GM18498 (cell line): ENCODE measurements at regions not wholly inside any gene's neighbourhood (a gene's known extent, or its start where the extent isn't known, plus 50 kb on each side); places are given as distances from the start of the nearest gene placed in this dataset.

Source experiments
- ATAC-seq: cut with Tn5 transposase; IDR thresholded peaks from one replicate; pipeline ENCODE4 v1.9.1; 2021; ENCODE audit warnings: mild to moderate bottlenecking, moderate library complexity; ENCODE audit not compliant: unreplicated experiment

DNA sequence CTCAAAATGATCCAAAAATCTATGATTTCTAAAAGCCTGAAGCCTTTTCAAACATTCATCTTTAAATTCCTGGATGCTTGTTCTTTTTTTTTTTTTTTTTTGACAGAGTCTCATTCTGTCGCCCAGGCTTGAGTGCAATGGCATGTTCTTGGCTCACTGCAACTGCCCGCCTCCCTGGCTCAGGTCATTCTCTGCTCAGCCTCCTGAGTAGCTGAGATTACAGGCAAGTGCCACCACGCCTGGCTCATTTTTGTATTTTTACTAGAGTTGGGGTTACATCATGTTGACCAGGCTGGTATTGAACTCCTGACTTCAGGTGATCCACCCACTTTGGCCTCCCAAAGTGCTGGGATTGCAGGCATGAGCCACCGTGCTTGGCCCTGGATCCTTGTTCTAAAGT is 649.5 kb downstream of the XIRP2 start:
- no peak for ATAC-seq

GRCh38 chr2:167534443-167534842 is 646.2 kb downstream of the XIRP2 start:
- ATAC-seq: no peak

DNA sequence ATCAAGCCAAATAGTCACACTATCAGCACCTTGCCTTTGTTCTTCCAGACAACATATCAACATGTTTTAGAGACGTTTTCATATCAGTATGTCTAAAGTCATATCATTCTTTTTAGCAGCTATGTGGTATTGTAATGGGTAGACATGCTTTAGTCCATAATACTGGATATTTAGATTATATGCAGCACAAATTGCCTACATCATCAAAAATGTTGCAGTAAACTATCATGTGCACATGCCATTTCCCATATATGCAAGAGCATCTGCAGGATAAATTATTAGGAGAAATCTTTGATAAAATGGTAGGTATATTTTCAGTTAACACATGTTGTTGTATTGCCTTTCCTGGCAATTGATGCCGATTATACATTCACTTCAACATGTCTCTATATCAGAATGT is 636.5 kb downstream of the XIRP2 start:
- ATAC-seq: no peak

DNA sequence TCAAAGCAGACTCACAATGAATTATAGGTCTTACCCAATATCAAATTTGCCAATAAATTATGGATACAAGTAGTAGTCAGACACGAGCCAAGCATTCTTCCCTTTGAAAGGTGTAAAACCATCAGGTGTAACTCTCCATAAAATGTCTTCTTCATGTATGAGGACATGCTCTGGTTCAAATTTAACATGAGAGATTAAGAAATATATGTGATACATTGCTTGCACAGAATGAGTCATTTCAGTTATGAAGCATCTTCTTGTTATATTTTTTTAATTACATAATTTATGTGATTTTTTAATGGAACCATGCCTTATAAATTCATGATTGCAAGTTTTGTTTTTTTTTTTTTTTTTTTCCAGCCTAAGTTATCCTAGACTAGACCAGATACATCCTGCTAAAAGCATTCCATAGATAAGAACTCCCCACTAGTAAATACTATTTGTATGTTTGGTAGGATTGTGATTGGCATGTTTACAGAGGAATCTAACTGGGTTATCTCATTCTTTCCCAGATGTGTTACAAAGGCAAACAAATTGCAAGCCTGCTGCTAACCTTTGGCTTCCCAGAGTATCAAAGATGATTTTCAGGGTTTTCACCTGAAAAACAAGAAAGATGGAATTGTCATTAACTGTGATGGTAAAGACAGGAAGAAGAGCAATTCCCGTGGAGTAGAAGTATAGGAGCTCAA is 621.9 kb downstream of the XIRP2 start:
- no peak for ATAC-seq

DNA sequence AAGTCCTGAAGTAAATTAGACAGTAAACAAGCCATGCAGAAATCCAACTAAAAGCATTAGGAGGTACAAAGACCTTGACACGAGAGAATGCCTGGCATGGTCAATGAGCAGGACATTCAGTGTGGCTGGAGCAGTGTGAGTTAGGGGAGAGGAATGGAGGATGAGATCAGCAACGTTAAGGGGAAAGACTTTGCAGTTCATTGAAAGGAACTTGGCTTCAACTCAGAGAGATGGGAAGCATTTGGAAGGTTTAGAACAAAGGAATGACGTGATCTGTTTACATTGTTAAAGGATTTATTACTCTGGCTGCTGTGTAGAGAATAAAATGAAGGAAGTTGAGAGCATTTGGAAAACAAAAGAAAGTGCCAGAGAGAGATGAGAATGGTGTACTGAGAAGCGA is 621.3 kb downstream of the XIRP2 start:
- no peak for ATAC-seq

- no peak for ATAC-seq
These were observed 620.4 kb downstream of the XIRP2 start for GRCh38 chr2:167508709-167509108.

- no peak for ATAC-seq
These were observed 618.1 kb downstream of the XIRP2 start for GRCh38 chr2:167506395-167506794.

DNA sequence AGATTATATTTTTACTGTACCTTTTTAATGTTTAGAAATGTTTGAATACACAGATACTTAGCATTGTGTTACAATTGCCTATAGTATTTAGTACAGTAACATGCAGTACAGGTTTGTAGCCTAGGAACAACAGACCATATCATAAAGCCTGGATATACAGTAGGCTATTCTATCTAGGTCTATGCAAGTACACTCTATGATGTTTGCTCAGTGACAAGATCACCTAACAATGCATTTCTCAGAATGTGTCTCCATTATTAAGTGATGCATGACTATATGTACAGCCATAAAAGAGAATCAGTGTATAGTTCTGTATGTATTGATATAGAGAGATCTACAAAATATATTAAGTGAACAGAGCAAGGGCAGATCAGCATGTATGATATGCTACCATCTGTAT is 616.4 kb downstream of the XIRP2 start:
- no peak for ATAC-seq

DNA sequence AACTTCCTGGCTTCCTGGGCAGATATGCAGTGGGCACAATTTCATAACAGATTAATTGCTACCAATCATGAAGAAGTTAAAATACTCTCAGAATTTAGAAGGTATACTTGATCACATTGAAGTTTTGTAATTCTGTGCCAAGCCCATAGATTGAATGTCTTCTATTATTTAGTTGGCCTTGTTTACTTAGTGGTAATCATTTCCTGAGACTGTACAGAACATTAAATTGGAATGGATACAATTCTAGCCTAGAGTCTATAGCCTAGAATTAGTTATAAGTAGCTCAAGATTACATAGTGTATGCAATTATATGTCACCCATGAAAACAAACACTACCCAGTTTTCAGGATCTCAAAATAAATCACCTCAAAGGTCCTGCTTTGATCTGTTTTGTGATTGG is 615.8 kb downstream of the XIRP2 start:
- ATAC-seq: no peak

DNA sequence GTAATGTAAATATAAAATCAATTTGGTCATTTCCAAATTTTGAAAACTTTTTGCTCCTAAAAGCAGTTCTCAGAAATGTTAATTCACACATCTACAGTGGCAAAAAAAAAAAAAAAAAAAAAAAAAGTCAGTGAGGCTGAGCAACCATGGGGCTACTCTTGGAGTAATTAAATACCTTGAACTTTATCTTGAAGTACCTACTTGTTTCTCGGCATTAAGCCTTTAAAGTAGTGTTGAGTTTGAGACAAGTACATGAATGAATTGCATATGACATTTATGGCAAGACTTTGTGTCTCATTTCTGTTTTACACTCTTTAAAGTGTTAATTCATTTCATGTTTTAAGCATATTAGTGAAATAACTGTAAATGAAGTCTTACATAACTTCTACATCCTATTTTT is 613.3 kb downstream of the XIRP2 start:
- ATAC-seq: no peak

GRCh38 chr2:167493862-167494261 is 605.6 kb downstream of the XIRP2 start:
- no peak for ATAC-seq

- ATAC-seq: no peak
These were observed 604.2 kb downstream of the XIRP2 start for GRCh38 chr2:167492486-167492885.

DNA sequence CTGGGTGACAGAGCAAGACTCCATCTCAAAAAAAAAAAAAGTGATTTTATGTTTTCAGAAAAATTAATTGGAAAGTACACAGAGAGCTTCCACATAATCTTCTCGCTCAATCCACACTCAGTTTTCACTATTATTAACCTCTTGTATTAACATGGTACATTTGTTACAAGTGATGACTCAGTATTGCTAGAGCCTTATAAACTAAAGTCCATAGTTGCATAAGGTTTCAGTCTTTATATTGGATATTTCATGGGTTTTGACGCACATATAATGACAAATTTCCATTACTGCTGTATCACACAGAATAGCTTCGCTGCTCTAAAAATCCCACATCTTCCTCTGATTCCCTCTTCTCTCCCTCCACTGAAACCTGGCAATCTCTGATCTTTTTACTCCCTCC is 603.5 kb downstream of the XIRP2 start:
- no peak for ATAC-seq

DNA sequence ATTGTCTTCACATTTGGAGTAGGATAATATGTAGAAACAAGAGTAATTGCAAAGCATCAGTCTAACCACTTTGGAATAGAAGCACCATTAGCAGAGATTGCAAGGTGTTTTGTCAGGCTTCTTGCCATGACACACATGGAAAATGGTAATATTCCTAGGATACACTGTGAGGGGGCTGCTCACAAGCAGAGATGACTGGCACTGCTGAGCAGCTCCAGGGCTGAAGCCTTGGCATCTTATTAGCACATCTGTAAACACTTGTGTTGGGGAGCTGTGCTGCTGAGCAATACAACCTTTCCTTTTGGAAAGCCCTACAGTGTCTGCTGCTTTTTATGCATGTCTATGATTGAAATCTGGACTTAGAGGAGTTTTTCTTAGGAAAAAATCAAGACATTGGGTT is 602.2 kb downstream of the XIRP2 start:
- ATAC-seq: no peak

- no peak for ATAC-seq
These were observed 601.0 kb downstream of the XIRP2 start for GRCh38 chr2:167489325-167489724.

DNA sequence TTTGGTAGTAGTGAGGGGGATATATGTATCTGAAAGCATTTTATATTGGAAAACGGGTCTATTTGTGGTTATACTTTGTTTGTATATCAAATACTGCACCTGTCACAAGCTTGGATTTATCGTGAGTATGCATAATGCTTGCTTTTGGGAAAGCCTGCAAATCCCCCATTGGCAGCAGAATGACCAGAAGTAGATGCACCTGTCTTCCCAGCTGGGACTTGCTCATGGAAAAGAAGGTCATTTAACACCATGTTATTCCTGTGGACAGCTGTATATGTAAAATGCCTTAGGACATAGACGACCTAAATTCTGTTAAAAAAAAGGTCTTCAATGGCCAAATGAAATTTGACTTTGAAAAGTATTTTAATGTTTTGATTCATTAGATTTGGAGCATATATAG is 599.4 kb downstream of the XIRP2 start:
- no peak for ATAC-seq

- no peak for ATAC-seq
These were observed 596.6 kb downstream of the XIRP2 start for GRCh38 chr2:167484875-167485274.

DNA sequence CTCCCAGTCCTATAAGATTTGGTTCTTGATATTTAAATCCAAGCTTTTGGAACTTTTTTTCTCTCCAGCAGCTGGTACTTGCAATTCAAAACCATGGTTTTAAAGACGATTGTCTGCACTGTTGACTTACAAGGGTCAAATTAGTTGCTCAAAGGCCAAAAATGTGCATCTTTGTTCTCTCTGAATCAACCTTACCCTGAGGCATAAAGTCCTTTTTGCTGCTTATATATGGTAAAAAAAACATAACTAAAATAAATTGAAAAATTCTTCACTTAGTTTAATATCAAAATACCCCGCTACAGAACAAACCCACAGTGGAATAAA is 592.7 kb downstream of the XIRP2 start:
- ATAC-seq: no peak

GRCh38 chr2:167480232-167480985 is 592.1 kb downstream of the XIRP2 start:
- ATAC-seq: no peak

GRCh38 chr2:167478196-167478595 is 589.9 kb downstream of the XIRP2 start:
- no peak for ATAC-seq

DNA sequence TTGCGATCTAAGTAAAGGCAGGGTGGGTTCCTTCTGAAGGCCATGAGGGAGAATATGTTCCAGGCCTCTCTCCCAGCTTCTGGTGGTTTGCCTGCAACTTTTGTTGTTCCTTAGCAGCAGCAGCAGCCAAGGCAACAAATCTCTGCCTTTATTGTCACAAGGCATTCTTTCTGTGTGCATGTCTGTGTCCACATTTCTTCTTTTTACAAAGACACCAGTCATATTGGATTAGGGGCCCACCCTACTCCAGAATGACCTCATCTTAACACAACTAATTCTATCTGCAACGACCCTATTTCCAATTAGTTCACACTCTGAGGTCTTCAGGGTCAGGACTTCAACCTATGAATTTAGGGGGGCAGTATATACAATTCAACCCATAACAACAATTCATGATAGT is 587.5 kb downstream of the XIRP2 start:
- no peak for ATAC-seq

DNA sequence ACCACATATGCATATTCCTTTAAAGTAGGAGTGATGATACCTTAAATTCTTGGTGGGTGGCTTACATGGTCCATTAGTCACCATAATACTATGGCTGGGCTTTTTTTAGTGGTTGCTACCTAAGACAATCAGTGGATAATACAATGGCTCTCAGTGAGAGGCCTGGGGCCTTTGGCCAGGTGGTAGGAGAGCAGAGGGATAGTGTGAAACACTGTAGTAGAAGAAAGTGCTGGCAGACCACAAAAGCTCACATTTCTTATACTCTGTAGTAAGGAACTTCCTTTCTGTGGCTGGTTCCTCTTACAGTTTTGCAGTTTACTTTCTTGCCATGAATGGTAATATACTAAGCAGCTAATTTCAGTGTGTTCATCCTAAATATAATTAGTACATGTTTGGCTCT is 583.5 kb downstream of the XIRP2 start:
- peak; percentile 68 for ATAC-seq

GRCh38 chr2:167471332-167471731 is 583.1 kb downstream of the XIRP2 start:
- peak; percentile 56 for ATAC-seq
